ENCODE measurements at regions not wholly inside any gene's neighbourhood (a gene's known extent, or its start where the extent isn't known, plus 50 kb on each side); places are given as distances from the start of the nearest gene placed in this dataset.

GRCh38 chr4:111988514-111988913 is 156.7 kb upstream of the FAM241A start:
- Mint-ChIP-seq H3K4me3 (no peak overlapping the region), H3K36me3 (no peaks in the 10 kb centered on the region), H3K27ac (no peak overlapping the region), H3K4me1 (ENCODE audit: unreplicated experiment) (peaks cover 26% of the 10 kb centered on the region), H3K27me3 (peaks cover 56% of the 10 kb centered on the region), H3K9me3 (no peaks in the 10 kb centered on the region)
- no peak for DNase-seq (ENCODE audit: extremely low spot score, unreplicated experiment)
- TF ChIP-seq CTCF (conservative IDR thresholded peaks at IDR 0.05), result no peak

- Mint-ChIP-seq H3K4me1 (ENCODE audit: unreplicated experiment) (peaks cover 29% of the 10 kb centered on the region), H3K27me3 (peaks cover 58% of the 10 kb centered on the region), H3K36me3 (no peaks in the 10 kb centered on the region), H3K4me3 (no peak overlapping the region), H3K27ac (no peak overlapping the region), H3K9me3 (no peaks in the 10 kb centered on the region)
- no peak for DNase-seq (ENCODE audit: extremely low spot score, unreplicated experiment)
- no peak for TF ChIP-seq CTCF (conservative IDR thresholded peaks at IDR 0.05)
These were observed 155.4 kb upstream of the FAM241A start for GRCh38 chr4:111989817-111990216.

GRCh38 chr4:111991163-111991562 is 154.1 kb upstream of the FAM241A start:
- H3K27ac Mint-ChIP-seq, result no peak overlapping the region
- no peak overlapping the region for H3K4me3 Mint-ChIP-seq
- no peak for TF ChIP-seq CTCF (conservative IDR thresholded peaks at IDR 0.05)
- H3K27me3 Mint-ChIP-seq, result peaks cover 59% of the 10 kb centered on the region
- no peaks in the 10 kb centered on the region for H3K36me3 Mint-ChIP-seq
- H3K9me3 Mint-ChIP-seq, result no peaks in the 10 kb centered on the region
- DNase-seq (ENCODE audit: extremely low spot score, unreplicated experiment), result no peak
- peaks cover 20% of the 10 kb centered on the region for H3K4me1 Mint-ChIP-seq (ENCODE audit: unreplicated experiment)

- Mint-ChIP-seq H3K27ac (no peak overlapping the region), H3K4me1 (ENCODE audit: unreplicated experiment) (peaks cover 20% of the 10 kb centered on the region), H3K36me3 (no peaks in the 10 kb centered on the region), H3K4me3 (no peak overlapping the region), H3K27me3 (peaks cover 60% of the 10 kb centered on the region), H3K9me3 (no peaks in the 10 kb centered on the region)
- DNase-seq (ENCODE audit: extremely low spot score, unreplicated experiment), result no peak
- TF ChIP-seq CTCF (conservative IDR thresholded peaks at IDR 0.05), result no peak
These were observed 153.5 kb upstream of the FAM241A start for GRCh38 chr4:111991797-111992196.

GRCh38 chr4:111992351-111993168 is 152.7 kb upstream of the FAM241A start:
- no peaks in the 10 kb centered on the region for H3K36me3 Mint-ChIP-seq
- H3K4me1 Mint-ChIP-seq (ENCODE audit: unreplicated experiment), result peaks cover 20% of the 10 kb centered on the region
- TF ChIP-seq CTCF (conservative IDR thresholded peaks at IDR 0.05), result no peak
- H3K27ac Mint-ChIP-seq, result no peak overlapping the region
- H3K9me3 Mint-ChIP-seq, result no peaks in the 10 kb centered on the region
- DNase-seq (ENCODE audit: extremely low spot score, unreplicated experiment), result no peak
- peaks cover 60% of the 10 kb centered on the region for H3K27me3 Mint-ChIP-seq
- H3K4me3 Mint-ChIP-seq, result no peak overlapping the region

Data from type B pancreatic cell (in vitro differentiated cells).